ENCODE measurements at regions not wholly inside any gene's neighbourhood (a gene's known extent, or its start where the extent isn't known, plus 50 kb on each side); places are given as distances from the start of the nearest gene placed in this dataset.
"Not testable (repeated sequence)": the region's sequence is repeated elsewhere in the genome, so short reads cannot be mapped to it uniquely, and the experiment has no call there.

DNA sequence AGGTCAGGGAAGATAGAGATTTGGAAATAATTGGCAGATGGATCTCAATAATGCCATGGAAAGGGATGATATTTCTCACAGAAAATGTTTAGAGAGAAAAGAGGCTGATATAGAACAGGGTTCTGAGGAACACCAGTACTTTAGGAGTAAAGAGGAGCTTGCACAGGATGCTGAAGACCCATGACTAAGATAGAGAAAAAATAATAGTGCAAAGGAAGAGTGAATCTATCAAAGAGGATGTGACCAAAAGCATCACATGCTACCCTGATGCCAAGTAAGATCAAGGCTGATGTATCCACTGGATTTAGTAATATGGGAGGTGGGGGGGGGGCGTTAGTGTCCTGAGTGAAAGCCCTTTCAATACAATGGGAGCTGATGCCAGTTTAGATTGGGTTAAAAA is 80.1 kb upstream of the NOTCH2NLA start:
- not testable (repeated sequence) for TF ChIP-seq POLR2A, EP300 (IDR thresholded peaks at IDR 0.05)
- TF ChIP-seq, protein P1, sequence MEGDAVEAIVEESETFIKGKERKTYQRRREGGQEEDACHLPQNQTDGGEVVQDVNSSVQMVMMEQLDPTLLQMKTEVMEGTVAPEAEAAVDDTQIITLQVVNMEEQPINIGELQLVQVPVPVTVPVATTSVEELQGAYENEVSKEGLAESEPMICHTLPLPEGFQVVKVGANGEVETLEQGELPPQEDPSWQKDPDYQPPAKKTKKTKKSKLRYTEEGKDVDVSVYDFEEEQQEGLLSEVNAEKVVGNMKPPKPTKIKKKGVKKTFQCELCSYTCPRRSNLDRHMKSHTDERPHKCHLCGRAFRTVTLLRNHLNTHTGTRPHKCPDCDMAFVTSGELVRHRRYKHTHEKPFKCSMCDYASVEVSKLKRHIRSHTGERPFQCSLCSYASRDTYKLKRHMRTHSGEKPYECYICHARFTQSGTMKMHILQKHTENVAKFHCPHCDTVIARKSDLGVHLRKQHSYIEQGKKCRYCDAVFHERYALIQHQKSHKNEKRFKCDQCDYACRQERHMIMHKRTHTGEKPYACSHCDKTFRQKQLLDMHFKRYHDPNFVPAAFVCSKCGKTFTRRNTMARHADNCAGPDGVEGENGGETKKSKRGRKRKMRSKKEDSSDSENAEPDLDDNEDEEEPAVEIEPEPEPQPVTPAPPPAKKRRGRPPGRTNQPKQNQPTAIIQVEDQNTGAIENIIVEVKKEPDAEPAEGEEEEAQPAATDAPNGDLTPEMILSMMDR (IDR thresholded peaks at IDR 0.05): not testable (repeated sequence)

Measured in tibial nerve (tissue), 4 donors.